H1 (cell line): ENCODE measurements at regions not wholly inside any gene's neighbourhood (a gene's known extent, or its start where the extent isn't known, plus 50 kb on each side); places are given as distances from the start of the nearest gene placed in this dataset.

Experiments
- CEBPB ChIP-seq: IDR thresholded peaks from 2 replicates; pipeline ENCODE4 v1.6.1; 2012; ENCODE audit warnings: low read depth, low read length
- EGR1 ChIP-seq: IDR thresholded peaks from 2 replicates; pipeline ENCODE4 v1.6.1; 2011; ENCODE audit warnings: low read depth, low read length, borderline replicate concordance
- KDM1A ChIP-seq: fragments of 200-600, 300-600 bp; sonication (generic); IDR thresholded peaks from 2 replicates; pipeline ENCODE4 v1.7.1; 2016; ENCODE audit warnings: mild to moderate bottlenecking, low read length, borderline replicate concordance
- MAFK ChIP-seq: IDR thresholded peaks from 2 replicates; pipeline ENCODE4 v1.6.1; 2012; ENCODE audit warnings: low read depth, mild to moderate bottlenecking, improper control_type of control experiment, low read length
- NRF1 ChIP-seq: IDR thresholded peaks from 2 replicates; pipeline ENCODE4 v1.6.1; 2011; ENCODE audit warnings: mild to moderate bottlenecking, low read depth, low read length, improper control_type of control experiment
- POLR2AphosphoS5 ChIP-seq: IDR thresholded peaks from 2 replicates; pipeline ENCODE4 v1.6.1; 2011; ENCODE audit warnings: low read depth, low read length
- SIRT6 ChIP-seq: IDR thresholded peaks from one replicate; pipeline ENCODE4 v1.7.1; 2012; ENCODE audit warnings: low read length, inconsistent platforms
- TAF7 ChIP-seq: optimal IDR thresholded peaks from 2 replicates; pipeline ENCODE3; 2011; ENCODE audit warnings: low read depth, mild to moderate bottlenecking, inconsistent platforms, low read length, moderate library complexity, borderline replicate concordance
- TBP ChIP-seq: IDR thresholded peaks from 2 replicates; pipeline ENCODE4 v1.6.1; 2011; ENCODE audit warnings: low read depth, low read length, improper control_type of control experiment
- TEAD4 ChIP-seq: IDR thresholded peaks from 2 replicates; pipeline ENCODE4 v1.6.1; 2012; ENCODE audit warnings: low read depth, low read length, inconsistent platforms, mixed read lengths
- ZNF274 ChIP-seq: IDR thresholded peaks from 2 replicates; pipeline ENCODE4 v1.7.0; 2012; ENCODE audit warnings: low read length, borderline replicate concordance; ENCODE audit errors: extremely low read depth
- TF ChIP-seq, protein P1 (sequence below): fragments of 300-600 bp; sonication (generic); IDR thresholded peaks from 2 replicates; pipeline ENCODE4 v1.7.1; 2012; ENCODE audit warnings: low read length, moderate library complexity, mild to moderate bottlenecking, inconsistent platforms; ENCODE audit not compliant: insufficient replicate concordance
- TF ChIP-seq, protein P2 (sequence below): IDR thresholded peaks from 2 replicates; pipeline ENCODE4 v1.6.1; 2011; ENCODE audit warnings: low read depth, mild to moderate bottlenecking, low read length; ENCODE audit not compliant: insufficient read depth

DNA sequence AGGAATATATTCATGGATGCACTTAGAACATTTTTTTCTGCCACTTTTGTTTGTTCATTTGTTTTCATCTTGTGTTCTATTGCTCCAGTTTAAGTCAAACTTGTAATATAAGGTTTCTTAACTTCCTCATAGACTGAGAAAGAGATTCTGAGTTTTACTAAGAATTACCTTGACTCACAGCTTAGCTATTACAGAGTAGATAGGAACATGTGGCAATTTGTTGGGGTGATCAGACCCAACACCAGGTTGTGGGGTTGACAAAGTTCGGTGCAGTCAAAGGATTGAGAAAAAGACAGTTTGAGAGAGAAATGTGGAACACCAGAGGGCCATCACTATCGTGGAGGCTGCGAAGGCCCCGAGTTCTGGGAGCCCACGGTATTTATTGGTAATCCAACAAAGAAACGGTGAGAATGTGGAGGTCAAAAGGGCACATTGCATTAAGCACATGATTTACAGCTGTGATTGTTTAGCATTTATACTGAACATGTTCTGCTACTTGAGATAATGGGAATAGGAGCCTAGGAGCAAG is 2526.0 kb downstream of the PCDH9 start (continued):
- TF ChIP-seq, protein P1, sequence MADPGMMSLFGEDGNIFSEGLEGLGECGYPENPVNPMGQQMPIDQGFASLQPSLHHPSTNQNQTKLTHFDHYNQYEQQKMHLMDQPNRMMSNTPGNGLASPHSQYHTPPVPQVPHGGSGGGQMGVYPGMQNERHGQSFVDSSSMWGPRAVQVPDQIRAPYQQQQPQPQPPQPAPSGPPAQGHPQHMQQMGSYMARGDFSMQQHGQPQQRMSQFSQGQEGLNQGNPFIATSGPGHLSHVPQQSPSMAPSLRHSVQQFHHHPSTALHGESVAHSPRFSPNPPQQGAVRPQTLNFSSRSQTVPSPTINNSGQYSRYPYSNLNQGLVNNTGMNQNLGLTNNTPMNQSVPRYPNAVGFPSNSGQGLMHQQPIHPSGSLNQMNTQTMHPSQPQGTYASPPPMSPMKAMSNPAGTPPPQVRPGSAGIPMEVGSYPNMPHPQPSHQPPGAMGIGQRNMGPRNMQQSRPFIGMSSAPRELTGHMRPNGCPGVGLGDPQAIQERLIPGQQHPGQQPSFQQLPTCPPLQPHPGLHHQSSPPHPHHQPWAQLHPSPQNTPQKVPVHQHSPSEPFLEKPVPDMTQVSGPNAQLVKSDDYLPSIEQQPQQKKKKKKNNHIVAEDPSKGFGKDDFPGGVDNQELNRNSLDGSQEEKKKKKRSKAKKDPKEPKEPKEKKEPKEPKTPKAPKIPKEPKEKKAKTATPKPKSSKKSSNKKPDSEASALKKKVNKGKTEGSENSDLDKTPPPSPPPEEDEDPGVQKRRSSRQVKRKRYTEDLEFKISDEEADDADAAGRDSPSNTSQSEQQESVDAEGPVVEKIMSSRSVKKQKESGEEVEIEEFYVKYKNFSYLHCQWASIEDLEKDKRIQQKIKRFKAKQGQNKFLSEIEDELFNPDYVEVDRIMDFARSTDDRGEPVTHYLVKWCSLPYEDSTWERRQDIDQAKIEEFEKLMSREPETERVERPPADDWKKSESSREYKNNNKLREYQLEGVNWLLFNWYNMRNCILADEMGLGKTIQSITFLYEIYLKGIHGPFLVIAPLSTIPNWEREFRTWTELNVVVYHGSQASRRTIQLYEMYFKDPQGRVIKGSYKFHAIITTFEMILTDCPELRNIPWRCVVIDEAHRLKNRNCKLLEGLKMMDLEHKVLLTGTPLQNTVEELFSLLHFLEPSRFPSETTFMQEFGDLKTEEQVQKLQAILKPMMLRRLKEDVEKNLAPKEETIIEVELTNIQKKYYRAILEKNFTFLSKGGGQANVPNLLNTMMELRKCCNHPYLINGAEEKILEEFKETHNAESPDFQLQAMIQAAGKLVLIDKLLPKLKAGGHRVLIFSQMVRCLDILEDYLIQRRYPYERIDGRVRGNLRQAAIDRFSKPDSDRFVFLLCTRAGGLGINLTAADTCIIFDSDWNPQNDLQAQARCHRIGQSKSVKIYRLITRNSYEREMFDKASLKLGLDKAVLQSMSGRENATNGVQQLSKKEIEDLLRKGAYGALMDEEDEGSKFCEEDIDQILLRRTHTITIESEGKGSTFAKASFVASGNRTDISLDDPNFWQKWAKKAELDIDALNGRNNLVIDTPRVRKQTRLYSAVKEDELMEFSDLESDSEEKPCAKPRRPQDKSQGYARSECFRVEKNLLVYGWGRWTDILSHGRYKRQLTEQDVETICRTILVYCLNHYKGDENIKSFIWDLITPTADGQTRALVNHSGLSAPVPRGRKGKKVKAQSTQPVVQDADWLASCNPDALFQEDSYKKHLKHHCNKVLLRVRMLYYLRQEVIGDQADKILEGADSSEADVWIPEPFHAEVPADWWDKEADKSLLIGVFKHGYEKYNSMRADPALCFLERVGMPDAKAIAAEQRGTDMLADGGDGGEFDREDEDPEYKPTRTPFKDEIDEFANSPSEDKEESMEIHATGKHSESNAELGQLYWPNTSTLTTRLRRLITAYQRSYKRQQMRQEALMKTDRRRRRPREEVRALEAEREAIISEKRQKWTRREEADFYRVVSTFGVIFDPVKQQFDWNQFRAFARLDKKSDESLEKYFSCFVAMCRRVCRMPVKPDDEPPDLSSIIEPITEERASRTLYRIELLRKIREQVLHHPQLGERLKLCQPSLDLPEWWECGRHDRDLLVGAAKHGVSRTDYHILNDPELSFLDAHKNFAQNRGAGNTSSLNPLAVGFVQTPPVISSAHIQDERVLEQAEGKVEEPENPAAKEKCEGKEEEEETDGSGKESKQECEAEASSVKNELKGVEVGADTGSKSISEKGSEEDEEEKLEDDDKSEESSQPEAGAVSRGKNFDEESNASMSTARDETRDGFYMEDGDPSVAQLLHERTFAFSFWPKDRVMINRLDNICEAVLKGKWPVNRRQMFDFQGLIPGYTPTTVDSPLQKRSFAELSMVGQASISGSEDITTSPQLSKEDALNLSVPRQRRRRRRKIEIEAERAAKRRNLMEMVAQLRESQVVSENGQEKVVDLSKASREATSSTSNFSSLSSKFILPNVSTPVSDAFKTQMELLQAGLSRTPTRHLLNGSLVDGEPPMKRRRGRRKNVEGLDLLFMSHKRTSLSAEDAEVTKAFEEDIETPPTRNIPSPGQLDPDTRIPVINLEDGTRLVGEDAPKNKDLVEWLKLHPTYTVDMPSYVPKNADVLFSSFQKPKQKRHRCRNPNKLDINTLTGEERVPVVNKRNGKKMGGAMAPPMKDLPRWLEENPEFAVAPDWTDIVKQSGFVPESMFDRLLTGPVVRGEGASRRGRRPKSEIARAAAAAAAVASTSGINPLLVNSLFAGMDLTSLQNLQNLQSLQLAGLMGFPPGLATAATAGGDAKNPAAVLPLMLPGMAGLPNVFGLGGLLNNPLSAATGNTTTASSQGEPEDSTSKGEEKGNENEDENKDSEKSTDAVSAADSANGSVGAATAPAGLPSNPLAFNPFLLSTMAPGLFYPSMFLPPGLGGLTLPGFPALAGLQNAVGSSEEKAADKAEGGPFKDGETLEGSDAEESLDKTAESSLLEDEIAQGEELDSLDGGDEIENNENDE: no peak
- TF ChIP-seq, protein P2, sequence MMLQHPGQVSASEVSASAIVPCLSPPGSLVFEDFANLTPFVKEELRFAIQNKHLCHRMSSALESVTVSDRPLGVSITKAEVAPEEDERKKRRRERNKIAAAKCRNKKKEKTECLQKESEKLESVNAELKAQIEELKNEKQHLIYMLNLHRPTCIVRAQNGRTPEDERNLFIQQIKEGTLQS: no peak
- TF ChIP-seq NRF1: no peak
- TF ChIP-seq EGR1: no peak
- TF ChIP-seq MAFK: no peak
- no peak for TF ChIP-seq KDM1A
- TF ChIP-seq POLR2AphosphoS5: no peak
- no peak for TF ChIP-seq TAF7
- no peak for TF ChIP-seq TBP
- no peak for TF ChIP-seq ZNF274
- TF ChIP-seq SIRT6: no peak
- no peak for TF ChIP-seq TEAD4
- TF ChIP-seq CEBPB: no peak
